SK-MEL-5 (cell line): ENCODE measurements at regions not wholly inside any gene's neighbourhood (a gene's known extent, or its start where the extent isn't known, plus 50 kb on each side); places are given as distances from the start of the nearest gene placed in this dataset.

Source experiments
- DNase-seq: peaks from one replicate; pipeline ENCODE4 v3.0.0-alpha.2; 2016; ENCODE audit warnings: low read depth, low spot score
- in situ Hi-C: cut with HindIII; loops from 2 replicates; pipeline ENCODE4 v1.10.0; 2016; ENCODE audit warnings: low sequenced_read_pairs, high pct_unique_total_duplicates, low pct_unique_long_range_greater_than_20kb

- in situ Hi-C loops = no loop called here
- DNase-seq = no peak
These were observed 510.3 kb downstream of the EPHA3 start for GRCh38 chr3:89617706-89618105.

- DNase-seq = no peak
- in situ Hi-C loops = no loop called here
These were observed 511.8 kb downstream of the EPHA3 start for GRCh38 chr3:89619263-89619662.

- in situ Hi-C loops = no loop called here
- no peak for DNase-seq
These were observed 514.8 kb downstream of the EPHA3 start for GRCh38 chr3:89622063-89622700.

- in situ Hi-C loops = no loop called here
- no peak for DNase-seq
These were observed 517.1 kb downstream of the EPHA3 start for GRCh38 chr3:89624494-89624893.

- in situ Hi-C loops = no loop called here
- no peak for DNase-seq
These were observed 518.5 kb downstream of the EPHA3 start for GRCh38 chr3:89625945-89626344.

GRCh38 chr3:89628856-89629670 is 521.6 kb downstream of the EPHA3 start:
- in situ Hi-C loops = no loop called here

GRCh38 chr3:89635137-89635536 is 527.7 kb downstream of the EPHA3 start:
- in situ Hi-C loops = no loop called here
- no peak for DNase-seq

More at GRCh38 chr3:89628856-89629670, 521.6 kb downstream of the EPHA3 start:
- no peak for DNase-seq

- in situ Hi-C loops = no loop called here
These were observed 537.3 kb downstream of the EPHA3 start for GRCh38 chr3:89644716-89645115.

GRCh38 chr3:89649431-89649830 is 542.0 kb downstream of the EPHA3 start:
- in situ Hi-C loops = no loop called here
- no peak for DNase-seq

More at GRCh38 chr3:89644716-89645115, 537.3 kb downstream of the EPHA3 start:
- no peak for DNase-seq

- in situ Hi-C loops = no loop called here
These were observed 546.6 kb downstream of the EPHA3 start for GRCh38 chr3:89654031-89654430.

GRCh38 chr3:89656388-89656787 is 549.0 kb downstream of the EPHA3 start:
- DNase-seq = no peak
- in situ Hi-C loops = no loop called here

More at GRCh38 chr3:89654031-89654430, 546.6 kb downstream of the EPHA3 start:
- DNase-seq = no peak

- in situ Hi-C loops = no loop called here
- no peak for DNase-seq
These were observed 572.3 kb downstream of the EPHA3 start for GRCh38 chr3:89679686-89680085.

GRCh38 chr3:89682556-89682955 is 575.1 kb downstream of the EPHA3 start:
- DNase-seq = peak; percentile 90
- in situ Hi-C loops = no loop called here

GRCh38 chr3:89685731-89686130 is 578.3 kb downstream of the EPHA3 start:
- in situ Hi-C loops = no loop called here
- DNase-seq = no peak

- peak; percentile 17 for DNase-seq
- in situ Hi-C loops = no loop called here
These were observed 583.2 kb downstream of the EPHA3 start for GRCh38 chr3:89690646-89691045.

- in situ Hi-C loops = no loop called here
- no peak for DNase-seq
These were observed 585.2 kb downstream of the EPHA3 start for GRCh38 chr3:89692601-89693000.

GRCh38 chr3:89697321-89697916 is 590.0 kb downstream of the EPHA3 start:
- in situ Hi-C loops = no loop called here
- DNase-seq = no peak

- in situ Hi-C loops = no loop called here
- no peak for DNase-seq
These were observed 590.9 kb downstream of the EPHA3 start for GRCh38 chr3:89698208-89698830.
